ENCODE measurements at regions not wholly inside any gene's neighbourhood (a gene's known extent, or its start where the extent isn't known, plus 50 kb on each side); places are given as distances from the start of the nearest gene placed in this dataset.
"Not testable (repeated sequence)": the region's sequence is repeated elsewhere in the genome, so short reads cannot be mapped to it uniquely, and the experiment has no call there.

DNA sequence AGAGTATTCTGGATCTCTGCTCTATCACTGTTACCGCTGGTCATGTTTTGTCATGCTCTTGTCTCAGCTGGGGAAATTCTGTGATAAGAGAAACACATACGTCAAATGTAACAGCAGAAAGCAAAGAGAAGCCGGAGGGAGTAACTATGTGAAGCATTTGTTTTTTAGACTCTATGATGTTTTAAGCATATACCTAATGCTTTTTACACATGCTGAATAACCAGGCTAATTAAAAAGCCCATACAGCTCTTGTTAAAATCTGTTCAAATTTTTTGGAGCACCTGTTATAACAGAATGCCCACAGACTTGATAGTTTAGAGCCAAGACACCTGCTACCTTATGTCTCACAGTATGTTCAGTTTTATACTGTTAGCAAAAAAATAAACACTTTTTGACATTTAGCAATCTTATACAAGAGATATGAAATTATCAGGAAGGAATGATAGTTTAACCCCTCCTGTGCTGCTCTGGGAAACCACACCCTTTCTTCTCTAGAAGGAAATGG, 92.3 kb upstream of the TANK start:
- DNase-seq (ENCODE audit: low read depth) (no peak), FAIRE-seq (no peak)
- H3K36me3 ChIP-seq (ENCODE audit: insufficient read depth, low read length) = no peaks in the 10 kb centered on the region
- no peaks in the 10 kb centered on the region for H3K4me1 ChIP-seq (ENCODE audit: insufficient read depth, low read length)
- Mint-ChIP-seq H3K27me3 (ENCODE audit: low read depth, unreplicated experiment) (no peaks in the 10 kb centered on the region), H3K36me3 (ENCODE audit: low read depth, unreplicated experiment) (peaks cover under 1% of the 10 kb centered on the region), H3K4me3 (ENCODE audit: unreplicated experiment) (no peak overlapping the region), H3K4me1 (ENCODE audit: low read depth, unreplicated experiment) (peaks cover 3% of the 10 kb centered on the region), H3K27ac (ENCODE audit: unreplicated experiment) (no peak overlapping the region), H3K9me3 (ENCODE audit: unreplicated experiment) (peaks cover 3% of the 10 kb centered on the region)
- H3K9ac ChIP-seq (ENCODE audit: low read length) = no peak overlapping the region
- H3K4me3 ChIP-seq (ENCODE audit: insufficient read depth, low read depth, low read length) = no peak overlapping the region
- H3K27ac ChIP-seq (ENCODE audit: low read depth, low read length) = no peak overlapping the region
- no peaks in the 10 kb centered on the region for H3K9me3 ChIP-seq (ENCODE audit: insufficient read depth, low read depth, low read length)
- TF ChIP-seq EZH2 (IDR thresholded peaks at IDR 0.05; ENCODE audit: insufficient read depth, low read length) = no peak
- TF ChIP-seq, protein P1, sequence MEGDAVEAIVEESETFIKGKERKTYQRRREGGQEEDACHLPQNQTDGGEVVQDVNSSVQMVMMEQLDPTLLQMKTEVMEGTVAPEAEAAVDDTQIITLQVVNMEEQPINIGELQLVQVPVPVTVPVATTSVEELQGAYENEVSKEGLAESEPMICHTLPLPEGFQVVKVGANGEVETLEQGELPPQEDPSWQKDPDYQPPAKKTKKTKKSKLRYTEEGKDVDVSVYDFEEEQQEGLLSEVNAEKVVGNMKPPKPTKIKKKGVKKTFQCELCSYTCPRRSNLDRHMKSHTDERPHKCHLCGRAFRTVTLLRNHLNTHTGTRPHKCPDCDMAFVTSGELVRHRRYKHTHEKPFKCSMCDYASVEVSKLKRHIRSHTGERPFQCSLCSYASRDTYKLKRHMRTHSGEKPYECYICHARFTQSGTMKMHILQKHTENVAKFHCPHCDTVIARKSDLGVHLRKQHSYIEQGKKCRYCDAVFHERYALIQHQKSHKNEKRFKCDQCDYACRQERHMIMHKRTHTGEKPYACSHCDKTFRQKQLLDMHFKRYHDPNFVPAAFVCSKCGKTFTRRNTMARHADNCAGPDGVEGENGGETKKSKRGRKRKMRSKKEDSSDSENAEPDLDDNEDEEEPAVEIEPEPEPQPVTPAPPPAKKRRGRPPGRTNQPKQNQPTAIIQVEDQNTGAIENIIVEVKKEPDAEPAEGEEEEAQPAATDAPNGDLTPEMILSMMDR (IDR thresholded peaks at IDR 0.05; ENCODE audit: insufficient read depth, low read depth, low read length) = no peak
- no peaks in the 10 kb centered on the region for H3K27me3 ChIP-seq (ENCODE audit: insufficient read depth, low read length)
- no peak overlapping the region for H3K4me2 ChIP-seq (ENCODE audit: low read length)
- no peak overlapping the region for H2AFZ ChIP-seq (ENCODE audit: low read depth, low read length)
- no peaks in the 10 kb centered on the region for H4K20me1 ChIP-seq (ENCODE audit: insufficient read depth, low read length)
- H3K79me2 ChIP-seq (ENCODE audit: insufficient read depth, low read length) = no peaks in the 10 kb centered on the region

GRCh38 chr2:161068670-161069069, 91.6 kb upstream of the TANK start:
- Histone ChIP-seq H3K4me2 (ENCODE audit: low read length) (no peak overlapping the region), H3K27me3 (ENCODE audit: insufficient read depth, low read length) (no peaks in the 10 kb centered on the region), H3K27ac (ENCODE audit: low read depth, low read length) (no peak overlapping the region), H4K20me1 (ENCODE audit: insufficient read depth, low read length) (no peaks in the 10 kb centered on the region), H3K79me2 (ENCODE audit: insufficient read depth, low read length) (no peaks in the 10 kb centered on the region), H3K4me1 (ENCODE audit: insufficient read depth, low read length) (no peaks in the 10 kb centered on the region), H2AFZ (ENCODE audit: low read depth, low read length) (no peak overlapping the region), H3K36me3 (ENCODE audit: insufficient read depth, low read length) (no peaks in the 10 kb centered on the region), H3K9me3 (ENCODE audit: insufficient read depth, low read depth, low read length) (no peaks in the 10 kb centered on the region), H3K9ac (ENCODE audit: low read length) (no peak overlapping the region), H3K4me3 (ENCODE audit: insufficient read depth, low read depth, low read length) (no peak overlapping the region)
- no peak overlapping the region for H3K4me3 Mint-ChIP-seq (ENCODE audit: unreplicated experiment)
- H3K27me3 Mint-ChIP-seq (ENCODE audit: low read depth, unreplicated experiment) = no peaks in the 10 kb centered on the region
- H3K9me3 Mint-ChIP-seq (ENCODE audit: unreplicated experiment) = peaks cover 3% of the 10 kb centered on the region
- peaks cover 1% of the 10 kb centered on the region for H3K4me1 Mint-ChIP-seq (ENCODE audit: low read depth, unreplicated experiment)
- no peak overlapping the region for H3K27ac Mint-ChIP-seq (ENCODE audit: unreplicated experiment)
- H3K36me3 Mint-ChIP-seq (ENCODE audit: low read depth, unreplicated experiment) = peaks cover 2% of the 10 kb centered on the region
- FAIRE-seq = no peak
- no peak for TF ChIP-seq EZH2 (IDR thresholded peaks at IDR 0.05; ENCODE audit: insufficient read depth, low read length)
- TF ChIP-seq, protein P1 (IDR thresholded peaks at IDR 0.05; ENCODE audit: insufficient read depth, low read depth, low read length) = no peak
- DNase-seq (ENCODE audit: low read depth) = peak; percentile 22

GRCh38 chr2:161070693-161071479, 89.3 kb upstream of the TANK start:
- no peak for FAIRE-seq
- no peaks in the 10 kb centered on the region for H3K4me1 Mint-ChIP-seq (ENCODE audit: low read depth, unreplicated experiment)

GRCh38 chr2:161072436-161072835, 87.8 kb upstream of the TANK start:
- H3K4me3 ChIP-seq (ENCODE audit: insufficient read depth, low read depth, low read length); H3K27me3 Mint-ChIP-seq (ENCODE audit: low read depth, unreplicated experiment); H4K20me1 ChIP-seq (ENCODE audit: insufficient read depth, low read length); H3K9me3 ChIP-seq (ENCODE audit: insufficient read depth, low read depth, low read length); DNase-seq (ENCODE audit: low read depth); H3K27ac ChIP-seq (ENCODE audit: low read depth, low read length); H3K79me2 ChIP-seq (ENCODE audit: insufficient read depth, low read length); FAIRE-seq; H3K4me2 ChIP-seq (ENCODE audit: low read length); H3K9me3 Mint-ChIP-seq (ENCODE audit: unreplicated experiment); H3K4me1 Mint-ChIP-seq (ENCODE audit: low read depth, unreplicated experiment); H3K36me3 ChIP-seq (ENCODE audit: insufficient read depth, low read length); H3K4me1 ChIP-seq (ENCODE audit: insufficient read depth, low read length); H3K27me3 ChIP-seq (ENCODE audit: insufficient read depth, low read length); H2AFZ ChIP-seq (ENCODE audit: low read depth, low read length); H3K9ac ChIP-seq (ENCODE audit: low read length); H3K27ac Mint-ChIP-seq (ENCODE audit: unreplicated experiment); H3K4me3 Mint-ChIP-seq (ENCODE audit: unreplicated experiment); H3K36me3 Mint-ChIP-seq (ENCODE audit: low read depth, unreplicated experiment): not testable (repeated sequence)

More at GRCh38 chr2:161070693-161071479, 89.3 kb upstream of the TANK start:
- Mint-ChIP-seq H3K27ac (ENCODE audit: unreplicated experiment) (no peak overlapping the region), H3K27me3 (ENCODE audit: low read depth, unreplicated experiment) (no peaks in the 10 kb centered on the region), H3K4me3 (ENCODE audit: unreplicated experiment) (no peak overlapping the region), H3K9me3 (ENCODE audit: unreplicated experiment) (peaks cover 3% of the 10 kb centered on the region), H3K36me3 (ENCODE audit: low read depth, unreplicated experiment) (peaks cover 2% of the 10 kb centered on the region)
- no peak overlapping the region for H3K27ac ChIP-seq (ENCODE audit: low read depth, low read length)
- no peak overlapping the region for H3K9ac ChIP-seq (ENCODE audit: low read length)
- no peak overlapping the region for H2AFZ ChIP-seq (ENCODE audit: low read depth, low read length)
- no peak overlapping the region for H3K4me2 ChIP-seq (ENCODE audit: low read length)
- H3K79me2 ChIP-seq (ENCODE audit: insufficient read depth, low read length) = no peaks in the 10 kb centered on the region
- no peaks in the 10 kb centered on the region for H3K4me1 ChIP-seq (ENCODE audit: insufficient read depth, low read length)
- H3K9me3 ChIP-seq (ENCODE audit: insufficient read depth, low read depth, low read length) = no peaks in the 10 kb centered on the region
- no peaks in the 10 kb centered on the region for H3K36me3 ChIP-seq (ENCODE audit: insufficient read depth, low read length)
- DNase-seq (ENCODE audit: low read depth) = no peak
- no peak for TF ChIP-seq EZH2 (IDR thresholded peaks at IDR 0.05; ENCODE audit: insufficient read depth, low read length)
- TF ChIP-seq, protein P1 (IDR thresholded peaks at IDR 0.05; ENCODE audit: insufficient read depth, low read depth, low read length) = no peak
- no peak overlapping the region for H3K4me3 ChIP-seq (ENCODE audit: insufficient read depth, low read depth, low read length)
- H3K27me3 ChIP-seq (ENCODE audit: insufficient read depth, low read length) = no peaks in the 10 kb centered on the region
- no peaks in the 10 kb centered on the region for H4K20me1 ChIP-seq (ENCODE audit: insufficient read depth, low read length)

All from astrocyte (in vitro differentiated cells and primary cell).